HUES64 (cell line): ENCODE measurements at regions not wholly inside any gene's neighbourhood (a gene's known extent, or its start where the extent isn't known, plus 50 kb on each side); places are given as distances from the start of the nearest gene placed in this dataset.

ENCODE experiments used
- H3K27ac ChIP-seq: 2 replicates; pipeline ENCODE4 v1.7.0; 2013; ENCODE audit warnings: low read depth, low read length, inconsistent platforms
- H3K27me3 ChIP-seq: 2 replicates; pipeline ENCODE4 v1.6.1; 2013; ENCODE audit warnings: mild to moderate bottlenecking, low read length; ENCODE audit not compliant: insufficient read depth
- H3K36me3 ChIP-seq: 2 replicates; pipeline ENCODE4 v1.6.1; 2013; ENCODE audit warnings: mild to moderate bottlenecking, low read length; ENCODE audit not compliant: insufficient read depth
- H3K4me1 ChIP-seq: 2 replicates; pipeline ENCODE4 v1.6.1; 2013; ENCODE audit warnings: mild to moderate bottlenecking, low read length, moderate library complexity; ENCODE audit not compliant: insufficient read depth
- H3K4me3 ChIP-seq: 2 replicates; pipeline ENCODE4 v1.5.1; 2013; ENCODE audit warnings: mild to moderate bottlenecking, low read length, moderate library complexity
- H3K9ac ChIP-seq: 2 replicates; pipeline ENCODE4 v1.6.1; 2013; ENCODE audit warnings: mild to moderate bottlenecking, low read depth, low read length
- H3K9me3 ChIP-seq: 2 replicates; pipeline ENCODE4 v1.6.1; 2013; ENCODE audit warnings: low read depth, low read length; ENCODE audit not compliant: insufficient read depth
- WGBS: fragments of 150-250, 120-280 bp; methylation state at CpG from one replicate; pipeline ENCODE4 v1.1.7; 2013; ENCODE audit warnings: missing lambda C conversion rate; 5-methylcytosine and 5-hydroxymethylcytosine counted together

DNA sequence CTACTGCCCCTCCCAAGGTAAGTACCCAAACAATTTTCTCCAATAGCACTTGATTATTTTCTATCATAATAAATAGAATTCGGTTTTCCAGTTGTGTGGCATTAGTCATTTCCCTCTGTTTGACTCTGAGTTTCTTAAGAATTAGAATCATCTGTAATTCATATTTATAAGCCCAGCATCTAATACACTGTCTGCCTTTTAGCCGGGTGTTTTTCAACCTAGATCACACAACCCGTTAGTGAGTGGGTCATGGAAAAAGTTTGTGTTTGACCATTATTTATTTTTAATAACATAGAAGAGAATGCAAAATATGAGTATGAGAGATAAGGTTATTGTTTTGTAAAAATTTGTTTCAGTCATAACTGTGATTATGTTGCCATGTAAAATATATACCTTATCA, 701.6 kb downstream of the RFPL4B start:
- no peaks in the 10 kb centered on the region for H3K36me3 ChIP-seq
- no peak overlapping the region for H3K9ac ChIP-seq
- H3K27ac ChIP-seq: no peak overlapping the region
- H3K4me3 ChIP-seq: no peak overlapping the region
- H3K4me1 ChIP-seq: peaks cover 31% of the 10 kb centered on the region
- 100% methylated on average over 1 of the region's 3 CpGs for whole genome bisulfite sequencing
- no peaks in the 10 kb centered on the region for H3K9me3 ChIP-seq
- H3K27me3 ChIP-seq: no peaks in the 10 kb centered on the region

DNA sequence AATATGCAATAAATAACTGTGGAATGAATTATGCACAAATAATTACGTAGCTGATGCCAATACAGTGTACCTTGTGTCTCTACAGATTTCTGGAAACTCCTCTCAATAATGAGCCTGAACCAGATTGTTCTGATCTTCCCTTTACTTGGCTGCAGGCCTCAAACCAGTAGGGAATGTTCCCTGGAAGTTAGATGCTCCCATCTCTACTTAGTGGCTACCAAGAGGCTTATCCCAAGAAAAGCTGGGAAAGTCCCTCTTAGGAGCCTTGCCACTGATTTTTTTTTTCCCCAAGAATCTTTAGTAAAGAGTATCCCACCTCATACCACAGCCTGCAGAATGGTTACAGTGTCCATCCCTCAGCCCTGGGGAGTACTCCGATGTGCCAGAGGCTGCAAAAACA, 702.1 kb downstream of the RFPL4B start:
- H3K36me3 ChIP-seq: no peaks in the 10 kb centered on the region
- H3K4me1 ChIP-seq: peaks cover 31% of the 10 kb centered on the region
- H3K9me3 ChIP-seq: no peaks in the 10 kb centered on the region
- no peaks in the 10 kb centered on the region for H3K27me3 ChIP-seq
- H3K27ac ChIP-seq: no peak overlapping the region
- no peak overlapping the region for H3K4me3 ChIP-seq
- 93% methylated on average over 2 of the region's 2 CpGs for WGBS
- no peak overlapping the region for H3K9ac ChIP-seq

DNA sequence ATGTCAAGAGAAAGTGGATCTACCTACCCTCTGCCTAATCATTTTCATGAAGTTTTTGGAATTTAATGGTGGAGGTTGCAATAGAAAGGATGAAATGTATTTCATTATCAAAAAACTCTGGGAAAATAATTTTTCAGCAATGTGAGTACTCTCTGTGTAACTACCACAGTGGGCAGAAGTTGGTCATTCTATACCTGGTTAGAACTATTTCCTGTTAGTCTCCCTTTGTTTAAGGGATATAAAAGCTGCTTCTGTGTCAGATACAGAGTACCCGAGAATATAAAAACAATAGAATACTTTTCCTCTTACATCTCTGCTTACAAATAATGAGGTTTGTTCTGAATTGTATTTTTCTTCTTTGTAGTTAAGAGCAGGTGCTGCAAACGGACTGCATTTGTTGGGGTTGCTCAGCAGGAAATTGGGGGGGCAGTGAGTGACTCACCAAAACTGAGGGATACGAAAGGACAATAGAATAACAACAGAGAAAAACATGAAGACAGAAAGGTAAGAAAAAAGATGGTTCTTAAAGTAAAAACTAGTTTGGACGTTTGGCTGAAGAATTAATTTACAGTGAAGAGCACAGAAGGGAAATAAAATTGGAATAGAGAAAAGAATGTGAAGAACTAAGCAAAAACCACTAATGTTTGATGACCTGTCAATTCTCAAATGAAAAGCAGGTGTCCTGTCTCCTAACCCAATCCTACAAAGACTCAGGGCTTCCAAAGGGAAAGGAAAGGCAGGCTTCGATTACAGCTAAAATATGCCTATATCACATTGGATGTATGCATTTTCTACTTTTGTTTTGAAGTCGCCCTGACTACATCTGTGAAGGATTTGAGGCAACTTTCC, 703.1 kb downstream of the RFPL4B start:
- Histone ChIP-seq H3K9ac (0 out of 2 replicates have a peak overlapping the region, but pooled peaks have one; percentile 19), H3K36me3 (no peaks in the 10 kb centered on the region), H3K27me3 (no peaks in the 10 kb centered on the region), H3K9me3 (no peaks in the 10 kb centered on the region), H3K4me1 (peaks cover 31% of the 10 kb centered on the region), H3K4me3 (peak overlapping the region; percentile 7; the same call in 1 of the 2 replicates), H3K27ac (peak overlapping the region; percentile 20; the same call in 1 of the 2 replicates)
- WGBS: 64% methylated on average over 5 of the region's 6 CpGs

DNA sequence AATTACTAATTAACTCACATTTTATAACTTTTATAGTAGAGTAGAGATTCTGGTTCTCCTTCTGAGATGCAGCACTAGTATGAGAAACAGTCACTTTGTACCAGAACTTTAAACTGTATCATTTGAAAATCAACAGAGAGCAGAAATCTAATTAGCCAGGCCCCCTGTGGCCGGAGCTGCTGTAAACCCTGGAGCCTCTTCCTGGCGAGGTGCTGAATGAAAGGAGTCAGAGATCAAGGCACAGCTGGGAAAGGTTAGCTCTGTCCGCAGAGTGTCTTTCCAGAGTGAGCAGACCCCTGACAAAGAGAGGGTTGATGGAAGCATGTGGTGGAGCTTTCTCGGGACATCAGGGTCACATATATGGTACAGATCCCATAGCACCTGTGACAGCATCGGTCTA, 703.8 kb downstream of the RFPL4B start:
- Histone ChIP-seq H3K9ac (no peak overlapping the region; the same call in 1 of the 2 replicates), H3K9me3 (no peaks in the 10 kb centered on the region), H3K4me3 (no peak overlapping the region), H3K36me3 (no peaks in the 10 kb centered on the region), H3K27me3 (no peaks in the 10 kb centered on the region), H3K4me1 (peaks cover 31% of the 10 kb centered on the region), H3K27ac (no peak overlapping the region)
- WGBS: 31% methylated on average over 5 of the region's 5 CpGs

DNA sequence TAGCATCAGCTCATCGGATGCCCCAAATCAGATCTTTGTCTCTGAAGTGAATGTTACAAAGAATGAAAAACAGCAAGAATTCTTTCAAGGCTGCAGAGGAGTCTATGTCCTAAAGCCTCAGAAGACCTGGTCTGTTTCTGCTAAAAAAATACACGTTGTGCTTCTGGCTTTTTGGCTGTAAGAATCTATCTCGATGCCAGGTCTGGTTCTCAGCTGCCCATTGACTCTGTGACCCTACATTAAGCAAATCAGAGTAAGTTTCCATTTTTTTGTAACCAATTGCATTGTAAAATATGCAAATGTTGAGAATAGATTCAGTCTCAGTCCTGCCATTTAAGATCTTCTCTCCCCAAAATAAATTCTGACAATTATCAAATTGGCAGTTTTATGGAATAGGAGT, 705.4 kb downstream of the RFPL4B start:
- H3K4me3 ChIP-seq: no peak overlapping the region
- H3K27ac ChIP-seq: no peak overlapping the region
- 93% methylated on average over 3 of the region's 3 CpGs for WGBS
- H3K9me3 ChIP-seq: no peaks in the 10 kb centered on the region; the same call in 1 of the 2 replicates
- no peaks in the 10 kb centered on the region for H3K36me3 ChIP-seq
- H3K4me1 ChIP-seq: peaks cover 31% of the 10 kb centered on the region
- no peak overlapping the region for H3K9ac ChIP-seq
- H3K27me3 ChIP-seq: no peaks in the 10 kb centered on the region

DNA sequence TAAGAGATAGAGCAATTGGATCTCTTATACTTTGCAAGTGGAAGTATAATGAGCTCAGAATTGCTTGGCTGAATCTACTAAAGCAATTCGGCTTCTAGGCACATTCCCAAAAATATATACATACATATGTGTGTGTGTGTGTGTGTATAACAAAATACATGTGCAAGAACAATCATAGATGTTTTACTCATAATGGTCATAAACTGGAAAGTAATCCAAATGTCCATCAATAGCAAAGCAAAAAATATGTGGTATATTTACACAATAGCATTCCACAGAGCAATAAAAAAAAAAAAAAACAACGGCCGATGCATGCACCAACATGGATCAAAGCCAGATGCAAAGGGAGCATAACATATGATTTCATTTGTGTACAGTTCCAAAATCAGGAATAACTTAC, 707.9 kb downstream of the RFPL4B start:
- Histone ChIP-seq H3K9ac (no peak overlapping the region), H3K4me3 (no peak overlapping the region), H3K4me1 (peaks cover 20% of the 10 kb centered on the region), H3K27me3 (no peaks in the 10 kb centered on the region), H3K27ac (no peak overlapping the region), H3K36me3 (no peaks in the 10 kb centered on the region), H3K9me3 (no peaks in the 10 kb centered on the region; the same call in 1 of the 2 replicates)
- WGBS: 88% methylated on average over 2 of the region's 3 CpGs

DNA sequence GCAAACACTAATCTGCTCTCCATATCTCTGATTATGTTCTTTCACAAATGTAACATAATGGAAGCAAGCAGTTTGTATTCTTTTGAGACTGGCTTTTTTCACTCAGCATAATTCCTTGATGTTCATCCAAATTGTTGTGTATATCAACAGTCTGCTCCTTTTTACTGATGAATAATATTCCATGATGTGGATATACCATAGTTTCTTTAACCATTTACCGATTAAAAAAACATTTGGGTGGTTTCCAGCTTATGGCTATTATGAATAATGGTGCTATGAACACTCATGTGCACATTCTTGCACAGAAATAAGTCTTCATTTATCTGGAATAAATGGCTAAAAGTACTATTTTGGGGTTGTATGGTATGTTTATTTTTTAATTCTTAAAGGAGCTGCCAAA, 708.9 kb downstream of the RFPL4B start:
- H3K4me3 ChIP-seq: no peak overlapping the region
- H3K9me3 ChIP-seq: no peaks in the 10 kb centered on the region; the same call in 1 of the 2 replicates
- peaks cover 11% of the 10 kb centered on the region; the same call in 1 of the 2 replicates for H3K4me1 ChIP-seq
- no peak overlapping the region for H3K27ac ChIP-seq
- H3K36me3 ChIP-seq: no peaks in the 10 kb centered on the region
- no CpG with 5 or more reads among the region's 1 CpG for WGBS
- H3K27me3 ChIP-seq: no peaks in the 10 kb centered on the region
- H3K9ac ChIP-seq: no peak overlapping the region

DNA sequence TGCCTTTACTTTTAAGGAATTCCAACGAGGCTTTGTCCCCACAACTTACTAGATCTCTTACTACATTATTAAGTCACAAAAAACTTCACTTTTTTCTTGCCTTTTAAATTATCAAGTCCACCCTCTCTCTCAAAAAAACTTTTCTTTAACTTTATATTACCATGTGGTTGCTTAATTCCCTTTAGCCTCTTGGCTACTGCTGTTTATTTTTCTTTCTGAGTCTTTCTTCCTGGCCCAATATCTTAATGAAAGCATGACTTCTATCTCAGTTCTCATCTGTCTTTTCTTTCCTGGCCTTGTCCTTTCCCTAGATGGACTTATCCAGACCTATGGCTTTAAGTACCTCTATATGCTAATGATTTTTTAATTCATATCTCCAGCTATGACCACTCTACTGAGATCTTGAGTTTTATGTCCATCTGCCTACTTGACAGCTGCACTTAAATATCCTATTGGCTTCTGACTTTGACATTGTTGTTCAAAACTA, 710.5 kb downstream of the RFPL4B start:
- no peak overlapping the region for H3K4me3 ChIP-seq
- WGBS: 90% methylated on average over 1 of the region's 1 CpG
- H3K27ac ChIP-seq: no peak overlapping the region
- no peaks in the 10 kb centered on the region for H3K27me3 ChIP-seq
- H3K36me3 ChIP-seq: no peaks in the 10 kb centered on the region
- no peak overlapping the region for H3K9ac ChIP-seq
- no peaks in the 10 kb centered on the region for H3K4me1 ChIP-seq
- no peaks in the 10 kb centered on the region; the same call in 1 of the 2 replicates for H3K9me3 ChIP-seq

DNA sequence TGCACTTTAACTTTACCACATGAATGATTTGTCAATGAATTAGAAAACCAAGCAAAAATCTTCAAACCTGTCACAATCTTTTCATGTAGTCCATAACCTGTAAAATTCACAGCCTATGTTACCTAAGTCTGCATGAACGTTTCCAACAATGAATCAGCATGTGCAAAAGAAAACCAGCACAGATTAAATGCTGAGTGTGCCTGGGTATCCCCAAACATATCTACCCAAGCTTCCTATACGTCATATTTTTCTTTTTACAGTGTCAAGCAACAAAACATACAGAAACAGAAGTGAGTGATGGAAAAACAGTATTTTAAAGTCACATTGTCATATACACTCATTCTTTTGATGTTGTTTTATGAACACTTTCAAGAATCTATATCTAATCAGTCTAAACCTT, 713.5 kb downstream of the RFPL4B start:
- no peaks in the 10 kb centered on the region for H3K27me3 ChIP-seq
- no peak overlapping the region for H3K4me3 ChIP-seq
- no peaks in the 10 kb centered on the region for H3K36me3 ChIP-seq
- 79% methylated on average over 2 of the region's 2 CpGs for WGBS
- H3K4me1 ChIP-seq: peaks cover 7% of the 10 kb centered on the region
- no peak overlapping the region for H3K9ac ChIP-seq
- H3K27ac ChIP-seq: no peak overlapping the region
- H3K9me3 ChIP-seq: no peaks in the 10 kb centered on the region; the same call in 1 of the 2 replicates

DNA sequence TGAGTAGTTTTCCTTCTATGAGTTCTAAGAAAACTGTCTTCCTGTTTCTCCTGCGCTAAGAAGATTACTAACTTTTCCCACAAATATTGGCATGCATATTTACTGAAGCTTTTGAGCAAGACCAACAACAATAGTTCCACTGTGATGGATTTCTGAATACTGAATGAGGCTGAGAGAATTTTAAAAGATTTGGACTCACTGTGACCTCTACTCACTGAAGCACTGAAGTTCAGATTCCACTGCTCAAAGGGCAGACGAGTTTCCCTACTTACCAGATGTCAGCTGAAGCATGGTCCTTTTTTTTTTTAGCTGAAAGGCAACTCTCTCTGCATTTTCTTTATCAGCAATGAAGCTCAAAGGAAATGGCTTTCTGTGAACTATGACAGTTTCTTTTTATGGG, 718.5 kb downstream of the RFPL4B start:
- Histone ChIP-seq H3K4me1 (peaks cover 28% of the 10 kb centered on the region), H3K9ac (no peak overlapping the region), H3K27ac (no peak overlapping the region), H3K27me3 (no peaks in the 10 kb centered on the region), H3K36me3 (no peaks in the 10 kb centered on the region), H3K9me3 (no peaks in the 10 kb centered on the region), H3K4me3 (no peak overlapping the region)
- WGBS: 56% methylated on average over 2 of the region's 2 CpGs

DNA sequence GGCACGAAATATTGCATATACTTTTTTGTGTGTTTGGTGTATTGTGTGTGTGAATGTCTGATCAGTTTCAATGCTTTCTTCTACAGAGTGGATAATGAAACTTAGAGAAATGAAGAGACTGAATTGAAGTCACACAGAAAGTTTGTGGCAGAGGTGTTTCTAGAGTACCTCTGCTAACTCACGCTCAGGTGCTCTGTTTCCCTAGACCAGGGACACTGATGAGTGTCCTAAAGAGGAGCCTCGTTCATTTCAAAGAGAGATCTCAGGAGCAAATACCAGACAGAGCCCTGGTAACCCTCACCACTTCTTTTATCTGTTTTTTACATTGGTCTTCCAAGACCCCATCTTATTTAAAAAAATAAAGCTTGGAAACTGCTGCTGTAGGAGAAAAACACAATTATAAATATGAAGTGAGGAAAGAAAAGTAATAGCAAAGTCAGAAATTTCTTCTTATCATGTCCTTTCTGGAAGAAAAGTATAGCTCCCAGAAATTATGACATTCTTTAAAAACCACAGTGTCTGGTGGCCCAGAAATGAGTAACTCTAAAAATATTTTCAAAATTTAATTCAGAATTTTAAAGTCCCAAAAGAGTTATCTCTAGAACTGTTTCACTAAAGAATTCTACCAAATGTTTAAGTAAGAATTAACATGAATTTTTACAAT, 720.6 kb downstream of the RFPL4B start:
- WGBS: 94% methylated on average over 3 of the region's 3 CpGs
- peaks cover 28% of the 10 kb centered on the region for H3K4me1 ChIP-seq
- H3K9ac ChIP-seq: no peak overlapping the region; the same call in 1 of the 2 replicates
- H3K9me3 ChIP-seq: no peaks in the 10 kb centered on the region
- no peaks in the 10 kb centered on the region for H3K27me3 ChIP-seq
- no peaks in the 10 kb centered on the region for H3K36me3 ChIP-seq
- no peak overlapping the region for H3K4me3 ChIP-seq
- H3K27ac ChIP-seq: no peak overlapping the region
